ENCODE measurements at regions not wholly inside any gene's neighbourhood (a gene's known extent, or its start where the extent isn't known, plus 50 kb on each side); places are given as distances from the start of the nearest gene placed in this dataset.

DNA sequence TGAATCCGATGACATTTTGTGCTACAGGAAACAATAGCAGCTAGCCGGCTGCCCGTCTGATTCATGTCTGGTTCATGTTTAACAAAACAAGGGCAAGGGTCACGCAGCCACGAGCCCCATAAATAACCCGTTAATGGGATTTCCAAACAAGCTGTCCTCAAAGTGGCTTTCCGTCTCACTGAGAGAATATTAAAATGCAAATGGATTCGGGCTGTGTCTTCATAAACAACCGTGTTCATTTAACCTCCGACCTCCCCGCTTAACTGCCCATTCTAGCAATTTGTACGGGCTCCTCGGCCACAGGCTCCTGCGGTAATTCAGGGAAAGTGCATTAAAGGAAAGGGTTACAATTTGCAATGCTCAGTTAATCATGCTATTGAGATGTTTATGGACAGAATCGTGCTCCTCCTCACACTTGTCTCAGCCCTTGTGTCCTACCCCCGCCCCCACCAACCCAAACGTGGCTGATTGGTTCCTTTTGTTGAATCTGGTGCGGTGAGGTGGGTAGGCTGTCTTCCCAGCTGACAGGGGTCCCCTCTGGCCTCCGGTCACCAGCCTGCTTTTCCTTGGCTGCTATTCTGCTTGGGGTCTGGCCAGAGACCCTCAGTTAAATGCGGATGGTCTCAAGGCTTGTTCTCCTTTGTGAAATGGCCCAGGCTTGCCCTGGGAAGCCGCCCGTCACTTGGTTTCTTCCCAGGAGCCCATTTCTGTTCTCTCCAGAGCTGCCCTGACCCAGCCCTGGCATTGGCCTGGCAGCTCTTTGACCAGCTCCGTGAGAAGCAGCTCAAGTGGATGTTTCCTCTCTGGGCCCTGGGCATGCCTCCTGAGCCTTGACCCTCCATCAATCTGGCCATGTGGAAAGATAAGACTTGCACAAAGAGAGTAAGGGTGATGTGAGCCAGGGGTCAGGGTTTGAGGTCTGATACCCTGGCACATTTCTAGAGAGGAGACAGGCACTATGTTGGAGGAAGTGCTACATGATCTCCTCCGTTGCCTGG lies 200.7 kb upstream of the POU3F1 start (continued):
- TF ChIP-seq TSHZ2 (CRISPR knock-in tag; IDR thresholded peaks at IDR 0.05): no peak

- ATAC-seq: no peak
Measured at GRCh38 chr1:38244218-38244845, 197.7 kb upstream of the POU3F1 start.

GRCh38 chr1:38243106-38243505 lies 196.5 kb upstream of the POU3F1 start:
- ATAC-seq: no peak
- TF ChIP-seq ZC3H10 (CRISPR knock-in tag; IDR thresholded peaks at IDR 0.05) (no peak), CSDC2 (CRISPR knock-in tag; IDR thresholded peaks at IDR 0.05) (no peak), TCF4 (CRISPR knock-in tag; IDR thresholded peaks at IDR 0.05; ENCODE audit: borderline replicate concordance) (no peak), ESRRG (CRISPR knock-in tag; IDR thresholded peaks at IDR 0.05) (no peak), ISL1 (CRISPR knock-in tag; IDR thresholded peaks at IDR 0.05) (no peak), TOX (CRISPR knock-in tag; IDR thresholded peaks at IDR 0.05; ENCODE audit: borderline replicate concordance) (no peak)

More at GRCh38 chr1:38244218-38244845, 197.7 kb upstream of the POU3F1 start:
- no peak for TF ChIP-seq ZFP30 (CRISPR knock-in tag; IDR thresholded peaks at IDR 0.05)
- no peak for TF ChIP-seq TCF4 (CRISPR knock-in tag; IDR thresholded peaks at IDR 0.05; ENCODE audit: borderline replicate concordance)
- TF ChIP-seq ARNTL (CRISPR knock-in tag; IDR thresholded peaks at IDR 0.05; ENCODE audit: borderline replicate concordance, low read depth): no peak

DNA sequence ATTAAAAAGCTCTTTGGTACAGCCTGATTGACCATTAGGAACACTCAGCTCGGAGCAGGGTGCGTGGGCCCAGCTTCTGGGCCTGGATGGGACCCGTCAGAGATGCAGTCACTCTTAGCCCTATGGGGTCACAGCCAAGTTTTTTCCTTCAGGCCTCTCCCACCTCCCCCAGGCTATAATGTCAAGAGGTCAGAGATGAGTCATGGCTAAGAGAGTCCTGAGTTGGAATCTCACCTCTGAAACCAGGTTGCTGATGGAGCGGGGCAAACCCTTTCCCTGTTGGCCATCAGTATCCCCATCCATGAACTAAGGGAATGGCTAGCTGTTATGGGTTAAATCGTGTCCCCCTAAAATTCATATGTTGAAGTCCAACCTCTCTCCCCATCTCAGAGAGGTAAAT lies 195.9 kb upstream of the POU3F1 start:
- no peak for ATAC-seq
- TF ChIP-seq CREB5 (CRISPR knock-in tag; IDR thresholded peaks at IDR 0.05; ENCODE audit: low read depth): no peak

DNA sequence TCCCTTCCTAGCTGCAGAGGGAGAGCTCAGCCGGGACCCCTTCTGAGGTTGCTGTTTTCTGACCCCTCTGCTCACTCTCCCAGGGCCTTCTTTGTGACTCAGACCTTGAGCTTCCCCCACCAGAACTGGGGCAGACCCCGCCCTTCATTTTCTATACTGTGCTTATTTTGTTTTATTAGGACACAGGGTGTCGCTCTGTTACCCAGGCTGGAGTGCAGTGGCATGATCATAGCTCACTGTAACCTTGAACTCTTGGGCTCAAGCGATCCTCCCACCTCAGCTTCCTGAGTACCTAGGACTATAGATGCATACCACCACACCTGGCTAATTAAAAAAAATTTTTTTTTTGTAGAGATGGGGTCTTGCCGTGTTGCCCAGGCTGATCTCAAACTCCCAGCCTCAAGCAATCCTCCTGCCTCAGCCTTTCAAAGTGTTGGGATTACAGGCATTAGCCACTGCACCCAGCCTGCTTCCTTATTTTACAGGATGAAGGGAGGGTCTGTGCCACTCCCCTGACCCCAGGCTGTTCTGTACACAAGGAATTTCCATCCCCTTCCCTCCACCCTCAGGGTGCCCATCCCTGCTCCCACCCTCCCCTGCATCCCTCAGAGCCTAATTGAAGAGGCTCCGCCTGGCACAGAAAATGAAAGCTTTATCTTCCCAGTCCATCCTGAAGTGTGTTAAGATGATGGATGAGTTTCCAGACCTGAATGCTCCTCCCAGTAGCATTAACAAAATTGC lies 195.2 kb upstream of the POU3F1 start:
- TF ChIP-seq ZNF8 (CRISPR knock-in tag; IDR thresholded peaks at IDR 0.05): no peak
- no peak for TF ChIP-seq TSHZ2 (CRISPR knock-in tag; IDR thresholded peaks at IDR 0.05)
- TF ChIP-seq SNAI2 (CRISPR knock-in tag; IDR thresholded peaks at IDR 0.05): no peak
- TF ChIP-seq PPARA (CRISPR knock-in tag; IDR thresholded peaks at IDR 0.05; ENCODE audit: borderline replicate concordance): no peak
- TF ChIP-seq ZNF70 (CRISPR knock-in tag; IDR thresholded peaks at IDR 0.05): no peak
- no peak for TF ChIP-seq BACH2 (CRISPR knock-in tag; IDR thresholded peaks at IDR 0.05; ENCODE audit: borderline replicate concordance)
- no peak for TF ChIP-seq ARNTL (CRISPR knock-in tag; IDR thresholded peaks at IDR 0.05; ENCODE audit: borderline replicate concordance, low read depth)
- no peak for TF ChIP-seq ZNF565 (CRISPR knock-in tag; conservative IDR thresholded peaks at IDR 0.05; ENCODE audit: low read depth)
- TF ChIP-seq ISL1 (CRISPR knock-in tag; IDR thresholded peaks at IDR 0.05): no peak
- TF ChIP-seq GLIS3 (CRISPR knock-in tag; IDR thresholded peaks at IDR 0.05): no peak
- TF ChIP-seq CSDC2 (CRISPR knock-in tag; IDR thresholded peaks at IDR 0.05): no peak
- TF ChIP-seq, protein P1, sequence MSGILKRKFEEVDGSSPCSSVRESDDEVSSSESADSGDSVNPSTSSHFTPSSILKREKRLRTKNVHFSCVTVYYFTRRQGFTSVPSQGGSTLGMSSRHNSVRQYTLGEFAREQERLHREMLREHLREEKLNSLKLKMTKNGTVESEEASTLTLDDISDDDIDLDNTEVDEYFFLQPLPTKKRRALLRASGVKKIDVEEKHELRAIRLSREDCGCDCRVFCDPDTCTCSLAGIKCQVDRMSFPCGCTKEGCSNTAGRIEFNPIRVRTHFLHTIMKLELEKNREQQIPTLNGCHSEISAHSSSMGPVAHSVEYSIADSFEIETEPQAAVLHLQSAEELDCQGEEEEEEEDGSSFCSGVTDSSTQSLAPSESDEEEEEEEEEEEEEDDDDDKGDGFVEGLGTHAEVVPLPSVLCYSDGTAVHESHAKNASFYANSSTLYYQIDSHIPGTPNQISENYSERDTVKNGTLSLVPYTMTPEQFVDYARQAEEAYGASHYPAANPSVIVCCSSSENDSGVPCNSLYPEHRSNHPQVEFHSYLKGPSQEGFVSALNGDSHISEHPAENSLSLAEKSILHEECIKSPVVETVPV (CRISPR knock-in tag; IDR thresholded peaks at IDR 0.05): no peak
- TF ChIP-seq TCF4 (CRISPR knock-in tag; IDR thresholded peaks at IDR 0.05; ENCODE audit: borderline replicate concordance): no peak
- no peak for TF ChIP-seq POU6F1 (CRISPR knock-in tag; IDR thresholded peaks at IDR 0.05; ENCODE audit: borderline replicate concordance, low read depth)
- ATAC-seq: no peak

Data from SK-N-SH treated with all-trans-retinoic acid at 6 μM for 48 hours (cell line).